HG02610 (cell line): ENCODE measurements at regions not wholly inside any gene's neighbourhood (a gene's known extent, or its start where the extent isn't known, plus 50 kb on each side); places are given as distances from the start of the nearest gene placed in this dataset.
"Not testable (repeated sequence)": the region's sequence is repeated elsewhere in the genome, so short reads cannot be mapped to it uniquely, and the experiment has no call there.

Experiments
- ATAC-seq: cut with Tn5 transposase; IDR thresholded peaks from one replicate; pipeline ENCODE4 v1.9.1; 2021; ENCODE audit warnings: mild to moderate bottlenecking, moderate library complexity; ENCODE audit not compliant: unreplicated experiment

DNA sequence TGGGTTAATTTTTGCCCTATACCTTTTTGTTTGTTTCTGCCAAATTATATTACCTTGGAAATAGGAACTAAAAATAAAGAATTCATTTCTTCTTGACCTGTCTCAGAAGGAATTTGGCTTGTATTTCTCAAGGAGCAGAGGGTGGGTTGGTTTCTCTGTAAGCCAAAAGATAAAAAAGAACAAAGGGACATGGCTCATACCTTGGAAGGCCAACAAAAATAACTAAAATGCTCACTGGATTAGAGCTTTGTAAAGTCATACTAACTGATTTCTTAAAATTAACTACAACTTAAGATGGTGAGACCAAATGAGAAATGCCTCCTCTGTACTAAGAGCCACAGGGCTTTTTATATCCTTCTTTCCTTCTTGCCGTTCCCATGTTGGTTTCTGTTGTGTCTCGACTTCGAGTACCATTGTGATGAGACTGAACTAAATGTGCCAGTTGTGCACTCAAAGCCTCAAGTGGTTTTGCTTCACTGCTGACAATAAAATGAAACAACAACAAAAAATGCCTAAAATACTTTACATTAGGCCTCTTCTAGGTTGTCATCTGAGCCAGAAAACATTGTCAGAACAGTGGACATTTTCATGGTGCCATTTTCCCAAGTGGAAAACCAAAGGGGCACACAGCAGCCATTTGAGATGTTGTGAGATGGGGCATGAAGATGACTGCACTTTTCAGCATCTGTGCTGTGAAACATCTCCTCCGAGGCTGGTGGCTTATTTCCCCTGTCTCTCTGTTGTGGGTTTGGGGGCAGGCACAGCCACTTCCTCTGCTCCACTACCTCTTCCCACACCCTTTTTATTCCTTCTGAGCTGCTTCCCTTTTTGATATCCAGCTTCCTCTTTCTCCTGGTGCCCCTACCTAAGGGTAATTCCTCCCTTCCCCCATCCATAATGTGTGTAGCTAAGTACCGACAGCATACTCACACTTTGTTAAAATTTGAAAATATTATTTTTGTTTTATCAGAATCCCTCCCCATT, 51.8 kb upstream of the AGR3 start:
- ATAC-seq, result peak; percentile 62

DNA sequence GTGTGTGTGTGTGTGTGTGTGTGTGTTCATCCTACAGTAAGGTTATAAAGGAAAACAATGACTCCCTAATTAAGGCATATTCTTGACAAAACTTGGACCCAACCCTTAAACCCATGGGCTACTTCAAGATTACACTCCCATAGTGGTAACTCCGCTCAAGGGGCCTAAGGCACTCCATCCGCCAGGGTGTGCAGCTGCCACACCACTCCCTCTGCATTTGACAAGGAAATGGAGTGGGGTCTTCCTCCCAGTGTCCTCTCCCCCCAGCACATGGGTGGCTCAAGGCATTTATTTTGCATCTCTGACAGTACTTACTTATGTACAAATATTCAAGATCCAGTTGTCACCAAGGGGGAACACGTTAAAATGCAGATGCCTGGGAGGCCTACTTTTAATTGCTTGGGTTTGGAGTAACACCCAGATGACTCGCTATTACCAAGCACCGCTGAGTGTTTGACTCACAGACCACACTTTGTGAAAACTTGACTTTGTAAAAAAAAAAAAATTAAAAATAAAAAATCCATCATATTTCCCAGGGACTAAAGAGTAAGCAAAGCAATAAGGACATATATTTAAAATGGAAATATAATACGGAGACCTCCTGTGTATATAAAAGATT, 53.0 kb upstream of the AGR3 start:
- ATAC-seq, result no peak

DNA sequence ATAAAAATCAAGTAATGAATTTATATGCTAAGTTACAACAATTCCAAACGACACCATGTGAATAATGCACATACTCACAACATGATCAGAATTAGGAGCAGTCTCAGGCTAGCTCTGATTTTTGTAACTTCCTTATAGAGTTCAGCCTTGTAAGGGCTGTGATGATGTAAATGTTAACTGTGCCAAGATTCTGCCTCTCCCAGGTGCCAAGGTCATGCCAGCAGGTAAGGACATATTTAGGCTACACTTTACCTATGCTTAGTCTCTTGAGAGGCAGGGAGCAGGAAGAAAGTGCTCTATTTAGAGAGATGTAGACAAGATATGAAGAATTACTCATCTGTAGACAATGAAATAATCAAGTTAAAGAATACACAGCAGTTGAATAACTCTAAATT, 53.6 kb upstream of the AGR3 start:
- ATAC-seq, result no peak

DNA sequence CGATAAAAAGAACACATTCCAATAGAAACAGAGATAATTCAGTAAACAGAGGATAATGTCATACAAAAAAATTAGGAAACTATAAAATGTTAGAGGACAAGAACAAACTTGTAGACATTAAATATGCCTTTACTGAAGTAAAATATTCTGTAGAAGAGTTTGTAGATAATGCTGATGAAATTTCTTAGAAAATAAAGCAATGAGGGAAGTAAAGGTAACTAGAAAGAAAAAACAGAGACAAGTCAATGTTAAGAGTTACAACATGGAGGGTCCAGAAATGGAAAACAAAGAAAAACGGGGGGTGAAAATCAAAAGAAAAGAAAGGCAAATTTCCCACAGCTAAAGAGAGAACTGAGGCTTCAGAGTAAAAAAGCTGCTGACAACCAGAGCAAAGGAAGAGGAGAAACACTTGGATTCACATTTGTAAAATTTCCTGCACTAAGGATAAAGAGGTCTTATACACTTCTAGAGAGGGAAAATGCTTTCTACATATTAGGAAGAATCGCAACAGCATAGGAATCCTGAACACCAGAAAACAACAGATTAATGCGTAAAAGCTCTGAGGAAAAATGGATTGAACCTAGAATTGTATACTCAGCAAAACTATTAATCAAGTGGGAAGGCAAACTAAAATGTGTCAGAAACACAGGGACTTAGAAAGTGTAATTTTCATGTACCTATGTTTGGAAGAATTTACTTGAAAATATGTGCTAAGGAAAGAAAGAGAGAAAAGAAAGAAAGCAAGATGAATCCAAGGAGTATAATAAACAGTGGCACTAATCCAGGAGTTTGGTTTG, 55.0 kb upstream of the AGR3 start:
- ATAC-seq, result no peak

DNA sequence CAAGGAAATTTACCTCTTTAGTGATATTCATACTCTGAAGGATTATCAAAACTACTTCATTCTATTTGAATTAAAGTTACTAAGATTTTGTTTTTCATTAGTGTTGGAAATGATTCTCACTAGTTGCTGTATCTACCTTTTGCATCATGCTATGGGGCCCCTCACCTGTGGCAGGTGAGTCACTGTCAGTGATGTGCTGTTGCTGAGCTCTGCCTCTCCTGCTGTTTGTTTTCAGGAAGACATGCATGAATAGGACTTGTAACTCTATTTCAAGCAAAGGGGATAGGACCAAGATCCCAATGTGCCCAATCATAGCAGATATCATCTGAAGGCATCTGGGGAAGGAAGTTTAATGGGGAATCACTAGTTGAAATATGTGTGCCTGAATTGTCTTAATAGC, 57.4 kb upstream of the AGR3 start:
- ATAC-seq, result no peak

DNA sequence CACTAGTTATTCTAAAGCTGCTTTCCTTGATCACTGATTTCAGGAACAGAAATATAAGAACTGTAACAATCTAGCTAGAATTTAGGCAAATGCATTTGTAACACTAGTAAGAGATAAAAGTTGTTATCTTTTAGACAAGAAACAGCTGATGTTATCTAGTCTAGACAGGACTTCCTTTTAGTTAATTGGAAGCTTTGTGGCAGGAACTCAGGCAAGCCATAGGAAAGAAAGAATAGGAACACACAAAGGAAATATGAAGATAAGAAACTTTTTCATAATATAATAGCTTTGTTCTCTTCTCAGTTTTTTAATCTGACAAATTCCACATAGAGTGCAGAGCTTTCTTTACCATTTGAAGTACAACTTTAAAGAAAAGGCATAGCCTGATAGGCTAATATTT, 59.0 kb upstream of the AGR3 start:
- no peak for ATAC-seq

DNA sequence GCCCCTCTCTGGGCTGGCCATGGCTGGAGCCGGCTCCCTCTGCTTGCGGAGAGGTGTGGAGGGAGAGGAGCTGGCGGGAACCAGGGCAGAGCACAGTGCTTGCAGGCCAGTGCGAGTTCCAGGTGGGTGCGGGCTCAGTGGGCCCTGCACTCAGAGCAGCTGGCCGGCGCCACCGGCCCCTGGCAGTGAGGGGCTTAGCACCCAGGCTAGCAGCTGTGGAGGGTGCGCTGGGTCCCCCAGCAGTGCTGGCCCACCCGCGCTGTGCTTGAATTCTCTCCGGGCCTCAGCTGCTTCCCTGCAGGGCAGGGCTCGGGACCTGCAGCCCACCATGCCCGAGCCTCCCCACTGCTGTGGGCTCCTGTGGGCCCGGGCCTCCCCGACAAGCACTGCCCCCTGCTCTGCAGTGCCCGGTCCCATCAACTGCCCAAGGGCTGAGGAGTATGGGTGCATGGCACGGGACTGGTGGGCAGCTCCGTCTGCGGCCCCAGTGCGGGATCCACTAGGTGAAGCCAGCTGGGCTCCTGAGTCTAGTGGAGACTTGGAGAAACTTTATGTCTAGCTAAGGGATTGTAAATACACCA, 61.2 kb upstream of the AGR3 start:
- no peak for ATAC-seq

DNA sequence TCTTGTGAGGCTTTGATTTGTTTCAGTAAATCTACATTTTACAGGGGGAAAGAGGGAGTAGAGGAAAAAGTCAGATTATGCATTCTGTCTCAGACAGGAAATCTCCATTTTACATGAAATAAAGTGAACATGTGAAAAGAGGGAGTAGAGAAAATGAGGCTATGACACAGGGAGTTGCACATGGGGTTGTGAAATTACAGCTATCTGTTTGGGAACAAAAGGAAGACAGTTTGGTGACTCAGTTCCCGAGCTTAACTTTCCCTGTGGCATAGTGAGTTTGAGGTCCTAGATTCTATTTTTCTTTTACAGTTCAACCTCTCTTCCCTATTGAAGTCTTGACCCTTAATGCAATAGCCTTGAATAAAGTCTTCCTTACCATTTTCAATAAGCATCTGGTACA, 63.2 kb upstream of the AGR3 start:
- ATAC-seq, result no peak

DNA sequence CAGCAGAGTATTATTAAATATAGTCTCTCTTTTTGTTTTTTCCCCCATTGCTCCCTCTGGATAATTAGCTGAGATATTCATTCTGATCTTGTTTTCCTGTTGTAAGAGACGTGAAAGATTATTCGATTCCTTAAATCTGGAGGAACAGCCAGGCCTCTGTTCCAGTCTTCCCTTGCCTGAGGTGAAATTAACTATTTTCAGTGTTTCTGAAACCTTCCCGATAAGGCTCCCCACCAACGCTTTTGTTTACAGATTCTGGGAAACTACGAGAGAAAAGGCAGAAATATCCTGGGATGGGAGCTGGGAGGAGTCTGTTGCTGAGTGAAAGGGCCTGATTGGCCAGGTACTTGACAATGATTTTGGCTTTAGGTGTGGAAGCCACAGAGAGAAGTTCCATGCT, 63.6 kb upstream of the AGR3 start:
- no peak for ATAC-seq

DNA sequence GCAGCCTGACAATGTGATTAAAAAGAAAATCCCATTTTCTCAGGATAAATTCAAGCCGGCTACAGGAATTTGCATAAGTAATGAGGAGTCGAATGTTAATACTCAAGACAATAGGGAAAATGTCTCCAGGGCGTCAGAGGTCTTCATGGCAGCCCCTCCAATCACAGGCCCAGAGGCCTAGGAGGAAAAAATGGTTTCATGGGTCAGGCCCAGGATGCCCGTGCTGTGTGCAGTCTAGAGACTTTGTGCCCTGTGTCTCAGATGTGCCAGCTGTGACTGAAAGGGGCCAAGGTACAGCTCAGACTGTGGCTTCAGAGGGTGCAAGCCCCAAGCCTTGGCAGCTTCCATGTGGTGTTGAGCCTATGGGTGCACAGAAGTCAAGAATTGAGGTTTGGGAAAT, 66.3 kb upstream of the AGR3 start:
- not testable (repeated sequence) for ATAC-seq

DNA sequence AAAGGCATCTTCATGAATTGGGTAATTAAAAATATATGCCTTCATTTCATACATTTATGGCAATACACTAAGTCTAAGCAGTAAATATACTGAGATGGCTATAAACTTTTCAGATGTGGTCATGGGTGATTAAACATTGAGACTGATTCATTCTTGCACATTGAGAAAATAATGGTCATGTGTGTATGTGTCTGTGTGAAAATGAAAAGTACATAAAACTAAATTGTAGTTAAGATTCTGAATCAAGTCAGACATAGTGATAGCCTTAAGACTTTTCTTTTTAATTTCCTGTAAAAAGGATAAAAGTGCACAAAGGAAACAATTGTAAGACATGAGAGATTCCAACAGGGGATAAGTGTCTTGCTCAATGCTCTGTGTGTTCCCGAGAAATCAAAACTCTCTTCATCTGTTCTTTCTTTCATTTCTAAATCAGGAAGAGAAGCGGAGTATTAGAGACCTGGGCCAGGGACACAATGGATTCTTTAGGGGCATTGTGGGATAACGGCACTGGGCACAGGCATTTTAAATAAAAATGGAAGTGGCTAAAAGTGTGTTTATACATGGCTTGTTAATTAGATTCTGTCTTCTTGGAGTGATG, 69.8 kb upstream of the AGR3 start:
- no peak for ATAC-seq

DNA sequence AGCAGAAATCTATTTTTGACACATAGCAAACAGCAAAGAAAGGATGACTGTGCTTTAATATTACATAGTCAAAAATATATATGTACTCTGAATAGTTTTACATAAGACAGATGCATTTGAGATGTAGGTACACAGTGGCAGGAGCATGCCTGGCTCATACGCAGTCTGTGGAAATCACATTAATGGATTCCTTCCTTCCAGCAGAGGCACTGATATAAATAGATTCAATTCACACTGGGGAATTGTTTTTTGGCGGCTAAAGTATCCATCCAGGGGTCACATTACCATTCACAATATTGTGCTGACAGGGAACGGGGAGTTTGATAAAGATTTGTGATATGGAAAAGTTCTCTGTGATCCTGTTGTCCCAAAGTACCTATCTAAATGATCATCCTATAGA, 72.5 kb upstream of the AGR3 start:
- ATAC-seq, result no peak

DNA sequence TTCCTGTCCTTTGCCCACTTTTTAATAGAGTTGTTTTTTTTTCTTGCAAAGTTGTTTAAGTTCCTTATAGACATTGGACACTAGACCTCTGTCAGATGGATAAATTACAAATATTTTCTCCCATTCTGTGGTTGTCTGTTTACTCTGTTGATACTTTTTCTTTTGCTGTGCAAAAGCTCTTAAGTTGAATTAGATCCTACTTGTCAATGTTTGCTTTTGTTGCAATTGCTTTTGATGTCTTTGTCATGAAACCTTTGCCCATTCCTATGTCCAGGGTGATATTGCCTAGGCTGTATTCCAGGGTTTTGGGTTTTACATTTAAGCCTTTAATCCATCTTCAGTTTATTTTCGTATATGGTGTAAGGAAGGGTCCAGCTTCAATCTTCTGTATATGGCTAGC, 76.9 kb upstream of the AGR3 start:
- no peak for ATAC-seq

DNA sequence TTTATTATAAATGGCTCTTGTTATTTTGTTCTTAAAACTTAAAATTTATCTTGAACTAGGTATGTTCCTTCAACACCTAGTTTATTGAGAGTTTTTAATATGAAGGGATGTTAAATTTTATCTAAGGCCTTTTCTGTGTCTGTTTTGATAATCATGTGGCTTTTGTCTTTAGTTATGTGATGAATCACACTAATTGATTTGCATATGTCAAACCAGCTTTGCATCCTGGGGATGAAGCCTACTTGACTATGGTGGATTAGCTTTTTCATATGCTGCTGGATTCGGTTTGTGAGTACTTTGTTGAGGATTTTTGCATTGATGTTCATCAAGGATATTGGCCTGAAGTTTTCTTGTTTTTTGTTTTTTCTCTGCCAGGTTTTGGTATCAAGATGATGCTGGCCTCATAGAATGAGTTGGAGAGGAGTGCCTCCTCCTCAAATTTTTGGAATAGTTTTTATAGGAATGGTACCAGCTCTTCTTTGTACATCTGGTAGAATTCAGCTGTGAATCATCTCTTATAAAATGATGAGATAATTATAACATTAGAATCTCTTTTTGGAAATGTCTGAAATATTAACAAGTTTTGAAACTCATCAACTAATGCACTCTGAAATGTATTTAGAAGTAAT, 78.7 kb upstream of the AGR3 start:
- ATAC-seq, result no peak

DNA sequence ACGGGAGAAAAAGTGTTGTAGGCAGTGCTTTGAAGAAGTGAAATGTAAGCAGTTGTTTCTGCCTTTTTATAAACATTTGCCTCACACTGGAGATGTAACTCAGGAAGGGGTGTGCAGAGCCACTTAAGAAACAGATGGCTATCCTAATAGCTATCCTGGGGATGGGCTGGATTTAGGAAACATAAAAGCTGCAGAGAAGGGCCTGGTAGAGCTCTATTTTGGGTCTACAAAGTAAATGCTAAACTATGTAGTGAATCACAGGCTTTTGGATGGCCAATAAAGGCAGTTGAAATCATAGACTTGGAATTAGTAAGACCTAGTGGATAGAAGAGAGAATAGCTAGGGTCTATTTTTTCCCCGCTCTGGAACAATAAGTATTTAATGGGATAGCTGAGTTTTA, 79.9 kb upstream of the AGR3 start:
- ATAC-seq, result no peak

DNA sequence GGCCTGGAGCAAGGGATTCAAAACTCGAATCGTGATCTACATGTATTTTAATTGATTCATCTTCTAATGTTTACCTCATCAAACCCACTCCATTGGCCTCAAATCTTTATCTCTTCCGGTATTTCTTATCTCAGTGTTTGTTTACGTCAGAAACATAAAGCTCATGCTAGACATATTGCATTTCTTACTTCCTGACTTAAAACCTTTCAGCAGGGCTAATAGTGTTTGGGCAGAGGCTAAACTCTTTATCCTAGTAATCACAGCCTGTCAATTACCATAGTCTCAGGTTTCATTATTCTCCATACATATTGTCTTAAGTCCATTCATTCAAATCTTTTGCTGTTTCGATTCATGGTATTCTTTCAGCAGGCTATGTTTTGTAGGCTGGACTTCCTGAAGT, 81.3 kb upstream of the AGR3 start:
- ATAC-seq, result no peak

DNA sequence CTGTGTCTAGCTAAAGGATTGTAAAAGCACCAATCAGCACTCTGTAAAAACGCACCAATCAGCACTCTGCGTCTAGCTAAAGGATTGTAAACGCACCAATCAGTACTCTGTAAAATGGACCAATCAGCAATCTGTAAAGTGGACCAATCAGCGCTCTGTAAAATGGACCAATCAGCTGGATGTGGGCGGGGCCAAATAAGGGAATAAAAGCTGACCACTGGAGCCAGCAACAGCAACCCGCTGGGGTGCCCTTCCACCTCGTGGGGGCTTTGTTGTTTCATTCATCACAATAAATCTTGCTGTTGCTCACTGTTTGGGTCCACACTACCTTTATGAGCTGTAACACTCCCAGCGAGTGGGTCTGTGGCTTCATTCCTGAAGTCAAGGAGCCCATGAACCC, 83.9 kb upstream of the AGR3 start:
- not testable (repeated sequence) for ATAC-seq

DNA sequence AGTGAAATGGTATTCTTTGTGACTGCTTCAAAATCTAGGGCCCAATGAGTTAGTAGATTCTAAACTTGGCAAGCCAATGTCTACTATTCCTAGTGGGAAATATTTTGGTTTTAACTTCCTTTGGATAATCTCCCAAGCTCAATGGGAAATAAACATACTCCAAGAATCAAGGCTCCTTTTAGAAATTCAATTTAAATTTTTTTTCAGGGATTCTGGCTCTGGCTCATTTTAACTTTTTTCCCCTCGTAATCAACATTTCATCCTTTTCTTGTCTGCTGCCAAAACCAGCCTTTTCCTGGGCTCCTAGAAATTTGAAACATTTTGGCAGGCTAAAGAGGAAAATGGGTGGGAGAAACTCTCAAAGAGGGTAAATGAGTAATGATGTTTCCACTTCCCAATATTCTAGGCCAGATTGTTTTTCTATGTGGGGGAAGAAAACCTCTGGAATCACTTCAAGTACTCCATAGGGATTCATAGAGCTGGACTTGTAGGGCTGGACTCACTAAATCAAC, 85.6 kb upstream of the AGR3 start:
- ATAC-seq, result no peak

DNA sequence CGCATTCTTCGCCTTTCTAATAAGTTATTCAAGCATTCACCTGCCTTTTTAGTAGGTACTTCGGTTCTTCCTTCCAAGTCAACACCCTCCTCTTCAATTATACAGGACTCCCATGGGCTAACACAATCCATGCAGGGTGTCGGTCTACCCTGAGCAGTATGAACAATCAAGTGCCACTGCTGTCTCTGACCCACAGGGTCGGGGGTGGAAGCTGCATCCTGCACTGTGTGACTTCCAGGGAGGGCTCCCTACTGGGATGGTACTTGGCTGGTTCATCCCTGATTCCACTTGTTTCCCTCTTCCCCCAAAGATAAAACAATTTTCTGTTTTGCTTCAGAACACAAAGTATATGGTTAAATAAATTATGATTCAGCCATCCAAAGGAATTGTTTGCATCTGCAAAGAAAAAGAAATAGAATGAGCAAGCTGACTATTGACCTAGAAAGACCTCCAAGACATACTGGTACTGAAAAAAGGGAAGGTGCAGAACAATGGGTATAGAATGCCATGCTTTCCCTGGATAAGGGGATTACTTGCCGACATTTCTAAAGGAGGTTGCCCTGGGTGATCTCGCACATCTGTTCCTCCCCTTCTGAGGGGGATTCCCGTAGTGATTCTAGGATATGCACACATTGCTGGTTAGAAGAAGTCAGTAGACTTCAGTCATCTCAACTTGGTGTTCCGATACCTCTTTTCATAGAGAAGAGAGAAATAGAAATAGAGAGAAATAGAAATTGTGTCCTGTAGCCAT, 89.1 kb upstream of the AGR3 start:
- ATAC-seq, result no peak

DNA sequence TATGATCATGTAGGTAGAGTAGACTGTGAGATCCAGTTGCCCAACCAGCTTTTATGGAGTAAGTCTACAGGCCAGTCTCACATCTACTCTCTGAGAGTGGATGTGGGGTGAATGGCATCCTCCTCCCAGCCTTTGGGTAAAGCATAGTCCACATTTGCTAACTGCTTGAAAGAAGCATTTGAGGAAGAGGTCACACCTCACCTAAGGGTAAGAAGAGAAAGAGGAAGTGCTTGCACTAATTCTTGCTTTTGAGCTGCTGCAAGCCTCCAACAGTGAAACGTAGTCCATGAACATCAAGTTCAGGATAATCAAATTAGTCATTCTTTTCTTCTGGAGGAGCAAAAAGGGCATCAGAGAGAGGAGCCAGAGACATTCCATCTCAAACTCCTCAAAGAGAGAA, 93.9 kb upstream of the AGR3 start:
- no peak for ATAC-seq
